Right lobe of liver (tissue), 4 donors: ENCODE measurements at regions not wholly inside any gene's neighbourhood (a gene's known extent, or its start where the extent isn't known, plus 50 kb on each side); places are given as distances from the start of the nearest gene placed in this dataset.

Source experiments
- CTCF ChIP-seq, 4 donors: fragments of 200-600 bp in 3 of 4; fragments of 450-650 bp in 1 of 4; IDR thresholded peaks; one replicate each; pipeline versions ENCODE4 v1.5.1 to v1.8.0; 2016 to 2022; ENCODE audit warnings: antibody characterized with exemption in 4 of 4, mild to moderate bottlenecking in 2 of 4
- POLR2A ChIP-seq: fragments of 450-650 bp; IDR thresholded peaks from one replicate; pipeline ENCODE4 v1.6.1; 2017; ENCODE audit warnings: antibody characterized with exemption, mild to moderate bottlenecking
- donor health status: DM: no; HTN: no; CAD: no.
- donor health status: DM: no; HTN: no; CAD: no.
- donor health status: DM: no; HTN: yes; CAD: no.

GRCh38 chr10:110375121-110375520 lies 70.4 kb upstream of the SMNDC1 start:
- TF ChIP-seq CTCF (IDR thresholded peaks at IDR 0.05) (no peak), POLR2A (no peak)
